Peyer's patch (tissue), 4 donors: ENCODE measurements at regions not wholly inside any gene's neighbourhood (a gene's known extent, or its start where the extent isn't known, plus 50 kb on each side); places are given as distances from the start of the nearest gene placed in this dataset.

Experiments
- CTCF ChIP-seq, 6 experiments: fragments of 450-650 bp in 4 of 6; fragments of 200-600 bp in 2 of 6; sonication (generic) in 1 of 6; IDR thresholded peaks; one replicate each; pipeline ENCODE4 v1.5.1; 2017 to 2019; ENCODE audit warnings: antibody characterized with exemption in 6 of 6, mild to moderate bottlenecking in 3 of 6, moderate library complexity in 1 of 6
- POLR2A ChIP-seq, 2 donors: fragments of 450-650 bp; IDR thresholded peaks; one replicate each; pipeline ENCODE4 v1.5.1; 2017; ENCODE audit warnings: antibody characterized with exemption in 2 of 2, mild to moderate bottlenecking in 2 of 2, moderate library complexity in 2 of 2

GRCh38 chr2:136301006-136301405 is 183.1 kb upstream of the CXCR4 start:
- TF ChIP-seq CTCF (IDR thresholded peaks at IDR 0.05) (no peak), POLR2A (IDR thresholded peaks at IDR 0.05) (no peak)
